NCI-H446 treated with DMSO at 0.1 percent for 48 hours (cell line): ENCODE measurements at regions not wholly inside any gene's neighbourhood (a gene's known extent, or its start where the extent isn't known, plus 50 kb on each side); places are given as distances from the start of the nearest gene placed in this dataset.

Source experiments
- DNase-seq: peaks from one replicate; lab custom pipeline; 2025; lab: John Stamatoyannopoulos, UW

- no peak for DNase-seq
These were observed 58.7 kb downstream of the OTOL1 start for GRCh38 chr3:161555320-161555719.

GRCh38 chr3:161556533-161556932 lies 59.9 kb downstream of the OTOL1 start:
- no peak for DNase-seq

- DNase-seq = no peak
These were observed 60.3 kb downstream of the OTOL1 start for GRCh38 chr3:161556941-161557340.

GRCh38 chr3:161557445-161558150 lies 61.0 kb downstream of the OTOL1 start:
- DNase-seq = no peak

GRCh38 chr3:161558236-161558635 lies 61.6 kb downstream of the OTOL1 start:
- DNase-seq = no peak

GRCh38 chr3:161559177-161559998 lies 62.8 kb downstream of the OTOL1 start:
- peak; percentile 9 for DNase-seq

GRCh38 chr3:161560008-161560637 lies 63.5 kb downstream of the OTOL1 start:
- peak; percentile 5 for DNase-seq

- DNase-seq = no peak
These were observed 71.2 kb downstream of the OTOL1 start for GRCh38 chr3:161567577-161568361.

- DNase-seq = no peak
These were observed 72.1 kb downstream of the OTOL1 start for GRCh38 chr3:161568671-161569070.

- no peak for DNase-seq
These were observed 75.3 kb downstream of the OTOL1 start for GRCh38 chr3:161571951-161572350.

GRCh38 chr3:161573136-161573535 lies 76.5 kb downstream of the OTOL1 start:
- DNase-seq = no peak

GRCh38 chr3:161575901-161576300 lies 79.3 kb downstream of the OTOL1 start:
- DNase-seq = no peak

- no peak for DNase-seq
These were observed 79.7 kb downstream of the OTOL1 start for GRCh38 chr3:161576311-161576710.

- no peak for DNase-seq
These were observed 80.3 kb downstream of the OTOL1 start for GRCh38 chr3:161576714-161577510.

GRCh38 chr3:161577662-161578061 lies 81.1 kb downstream of the OTOL1 start:
- DNase-seq = no peak

GRCh38 chr3:161579395-161580126 lies 83.0 kb downstream of the OTOL1 start:
- no peak for DNase-seq

- DNase-seq = no peak
These were observed 89.3 kb downstream of the OTOL1 start for GRCh38 chr3:161585922-161586321.

GRCh38 chr3:161586556-161587235 lies 90.1 kb downstream of the OTOL1 start:
- DNase-seq = no peak

- no peak for DNase-seq
These were observed 102.0 kb downstream of the OTOL1 start for GRCh38 chr3:161598639-161599038.

- no peak for DNase-seq
These were observed 103.1 kb downstream of the OTOL1 start for GRCh38 chr3:161599697-161600096.
